Astrocyte of the cerebellum (primary cell): ENCODE measurements at regions not wholly inside any gene's neighbourhood (a gene's known extent, or its start where the extent isn't known, plus 50 kb on each side); places are given as distances from the start of the nearest gene placed in this dataset.

Source experiments
- DNase-seq: peaks from one replicate; pipeline ENCODE4 v3.0.0-alpha.2; 2011; ENCODE audit warnings: low read depth
- H3K4me3 ChIP-seq: 2 replicates; pipeline ENCODE4 v1.5.1; 2011; ENCODE audit warnings: mild to moderate bottlenecking, low read depth, low read length, moderate library complexity
- in situ Hi-C: cut with HindIII; loops from 2 replicates; pipeline ENCODE4 v1.10.0; 2017; ENCODE audit warnings: low sequenced_read_pairs
- TF ChIP-seq, protein P1 (sequence below): IDR thresholded peaks from 2 replicates; pipeline ENCODE4 v1.5.1; 2012; ENCODE audit warnings: low read length, low read depth, moderate library complexity, mild to moderate bottlenecking; ENCODE audit errors: missing control alignments

GRCh38 chrX:97714072-97714471 is 830.4 kb downstream of the RPA4 start:
- no peak for DNase-seq
- in situ Hi-C loops = no loop called here

DNA sequence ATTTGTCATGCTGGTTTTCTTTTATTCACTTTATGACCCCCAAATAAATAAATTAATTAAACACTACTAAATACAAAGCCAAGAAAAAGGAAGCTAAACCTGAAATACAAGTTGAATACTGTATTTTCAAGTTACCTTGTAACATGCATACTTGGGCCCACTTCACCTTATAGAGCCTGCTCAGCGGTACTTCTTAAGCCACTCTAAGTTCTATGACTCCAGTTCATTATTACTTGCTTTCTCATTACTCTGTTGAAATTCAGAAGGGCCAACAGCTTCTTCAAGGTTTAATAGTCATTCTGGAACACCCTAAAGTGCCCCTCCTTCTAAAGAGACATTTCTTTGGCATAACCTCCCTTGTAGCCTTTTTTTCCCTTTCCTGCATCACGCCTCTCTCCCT is 844.5 kb downstream of the RPA4 start:
- in situ Hi-C loops = no loop called here
- H3K4me3 ChIP-seq = no peak overlapping the region
- TF ChIP-seq, protein P1, sequence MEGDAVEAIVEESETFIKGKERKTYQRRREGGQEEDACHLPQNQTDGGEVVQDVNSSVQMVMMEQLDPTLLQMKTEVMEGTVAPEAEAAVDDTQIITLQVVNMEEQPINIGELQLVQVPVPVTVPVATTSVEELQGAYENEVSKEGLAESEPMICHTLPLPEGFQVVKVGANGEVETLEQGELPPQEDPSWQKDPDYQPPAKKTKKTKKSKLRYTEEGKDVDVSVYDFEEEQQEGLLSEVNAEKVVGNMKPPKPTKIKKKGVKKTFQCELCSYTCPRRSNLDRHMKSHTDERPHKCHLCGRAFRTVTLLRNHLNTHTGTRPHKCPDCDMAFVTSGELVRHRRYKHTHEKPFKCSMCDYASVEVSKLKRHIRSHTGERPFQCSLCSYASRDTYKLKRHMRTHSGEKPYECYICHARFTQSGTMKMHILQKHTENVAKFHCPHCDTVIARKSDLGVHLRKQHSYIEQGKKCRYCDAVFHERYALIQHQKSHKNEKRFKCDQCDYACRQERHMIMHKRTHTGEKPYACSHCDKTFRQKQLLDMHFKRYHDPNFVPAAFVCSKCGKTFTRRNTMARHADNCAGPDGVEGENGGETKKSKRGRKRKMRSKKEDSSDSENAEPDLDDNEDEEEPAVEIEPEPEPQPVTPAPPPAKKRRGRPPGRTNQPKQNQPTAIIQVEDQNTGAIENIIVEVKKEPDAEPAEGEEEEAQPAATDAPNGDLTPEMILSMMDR = no peak
- no peak for DNase-seq

More at GRCh38 chrX:97714072-97714471, 830.4 kb downstream of the RPA4 start:
- TF ChIP-seq, protein P1 = no peak
- H3K4me3 ChIP-seq = no peak overlapping the region

DNA sequence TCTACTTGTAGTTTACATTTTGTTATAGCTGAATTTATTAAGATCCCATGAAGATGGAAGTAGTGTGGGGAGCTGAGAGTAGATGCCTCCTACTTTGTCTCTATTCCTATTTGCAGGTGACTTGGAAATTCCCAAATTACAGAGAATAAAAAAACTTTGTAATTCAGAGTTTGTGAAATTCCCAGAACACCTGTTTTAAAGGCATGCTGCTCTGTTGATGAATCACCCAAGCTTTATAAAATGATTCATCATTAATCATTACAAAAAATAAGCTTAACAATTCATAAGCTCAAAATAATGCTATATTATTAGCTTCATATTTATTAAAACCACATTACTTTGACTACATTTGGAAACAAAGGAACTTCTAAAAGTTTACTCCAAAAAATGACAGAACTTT is 856.3 kb downstream of the RPA4 start:
- no peak for DNase-seq
- TF ChIP-seq, protein P1 = no peak
- in situ Hi-C loops = no loop called here
- no peak overlapping the region for H3K4me3 ChIP-seq

GRCh38 chrX:97740886-97741285 is 857.2 kb downstream of the RPA4 start:
- DNase-seq = no peak
- TF ChIP-seq, protein P1 = no peak
- in situ Hi-C loops = no loop called here
- no peak overlapping the region for H3K4me3 ChIP-seq

DNA sequence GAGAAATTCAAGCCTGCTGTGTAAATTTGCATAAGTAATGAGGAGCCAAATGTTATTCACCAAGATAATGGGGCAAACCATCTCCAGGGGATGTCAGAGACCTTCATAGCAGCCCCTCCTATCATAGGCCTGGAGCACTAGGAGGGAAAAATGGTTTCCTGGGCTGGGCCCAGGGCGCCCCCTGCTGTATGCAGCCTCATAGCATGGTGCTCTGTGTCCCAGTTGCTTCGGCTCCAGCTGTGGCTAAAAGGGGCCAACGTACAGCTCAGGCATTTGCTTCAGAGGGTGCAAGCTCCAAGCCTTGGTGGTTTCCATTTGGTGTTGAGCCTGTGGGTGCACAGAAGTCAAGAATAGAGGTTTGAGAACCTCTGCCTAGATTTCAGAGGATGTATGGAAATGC is 859.3 kb downstream of the RPA4 start:
- TF ChIP-seq, protein P1 = no peak
- H3K4me3 ChIP-seq = no peak overlapping the region
- DNase-seq = no peak
- in situ Hi-C loops = no loop called here

DNA sequence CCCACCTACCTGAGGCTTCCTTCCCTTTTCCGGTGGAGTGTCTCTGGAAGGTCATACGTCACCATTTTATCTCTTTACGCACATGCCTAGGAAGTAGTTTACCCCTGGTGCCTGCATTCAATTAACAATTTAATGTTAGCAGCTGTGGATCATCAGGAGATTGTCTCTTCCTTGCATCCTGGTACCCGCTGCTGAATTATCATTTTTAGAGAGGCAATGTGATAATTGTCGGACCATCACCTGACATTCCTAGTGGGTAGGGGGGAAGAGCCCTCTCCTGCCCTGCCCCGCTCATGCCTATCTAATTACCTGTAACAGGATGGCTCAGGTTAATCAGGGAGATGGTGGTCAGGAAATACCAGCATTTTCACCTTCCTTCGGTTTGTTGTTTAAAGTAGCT is 863.6 kb downstream of the RPA4 start:
- in situ Hi-C loops = no loop called here
- no peak for DNase-seq
- TF ChIP-seq, protein P1 = no peak

DNA sequence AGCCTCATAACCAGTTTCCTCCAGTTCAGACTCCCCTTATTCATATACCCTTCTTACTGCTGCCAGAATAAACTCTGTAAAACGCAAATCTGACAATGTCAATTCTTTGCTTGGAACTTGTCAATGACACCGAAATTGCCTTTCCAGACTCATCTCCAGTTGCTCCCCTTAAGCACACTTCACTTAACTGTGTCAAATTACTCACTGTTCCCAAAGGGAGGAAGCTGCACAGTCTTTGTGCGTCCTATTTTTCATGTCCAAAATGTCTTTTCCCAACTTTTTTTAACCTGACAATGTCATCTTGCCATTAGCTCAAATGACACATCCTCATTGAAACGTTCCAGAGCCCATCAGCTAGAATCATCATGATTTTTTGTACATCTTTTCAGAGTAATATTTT is 867.3 kb downstream of the RPA4 start:
- in situ Hi-C loops = no loop called here
- no peak for DNase-seq
- no peak overlapping the region for H3K4me3 ChIP-seq
- TF ChIP-seq, protein P1 = no peak

More for the DNA sequence above, 863.6 kb downstream of the RPA4 start:
- no peak overlapping the region for H3K4me3 ChIP-seq
